HG03520 (cell line): ENCODE measurements at regions not wholly inside any gene's neighbourhood (a gene's known extent, or its start where the extent isn't known, plus 50 kb on each side); places are given as distances from the start of the nearest gene placed in this dataset.

Source experiments
- ATAC-seq: cut with Tn5 transposase; IDR thresholded peaks from one replicate; pipeline ENCODE4 v1.9.1; 2021; ENCODE audit warnings: mild to moderate bottlenecking, moderate library complexity; ENCODE audit not compliant: unreplicated experiment

DNA sequence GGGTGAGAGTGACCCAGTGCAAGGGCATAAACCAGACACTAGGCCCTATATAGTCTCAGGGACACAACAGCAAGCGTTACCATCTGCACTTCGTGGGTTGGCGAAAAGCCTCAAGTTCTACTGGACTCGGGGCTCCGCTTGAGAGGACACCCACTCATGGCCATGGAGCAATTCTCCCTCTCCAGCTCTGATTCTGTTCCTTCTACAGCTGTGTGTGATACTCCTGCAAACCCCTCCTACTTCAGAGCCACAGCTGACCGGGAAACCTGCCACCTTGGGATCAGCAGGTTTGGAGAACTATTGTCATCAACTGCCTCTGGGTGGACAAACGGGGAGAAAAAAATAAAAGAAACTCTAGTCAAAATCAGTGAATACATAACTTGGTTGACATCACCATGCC lies 306.9 kb downstream of the FGFR2 start:
- no peak for ATAC-seq

DNA sequence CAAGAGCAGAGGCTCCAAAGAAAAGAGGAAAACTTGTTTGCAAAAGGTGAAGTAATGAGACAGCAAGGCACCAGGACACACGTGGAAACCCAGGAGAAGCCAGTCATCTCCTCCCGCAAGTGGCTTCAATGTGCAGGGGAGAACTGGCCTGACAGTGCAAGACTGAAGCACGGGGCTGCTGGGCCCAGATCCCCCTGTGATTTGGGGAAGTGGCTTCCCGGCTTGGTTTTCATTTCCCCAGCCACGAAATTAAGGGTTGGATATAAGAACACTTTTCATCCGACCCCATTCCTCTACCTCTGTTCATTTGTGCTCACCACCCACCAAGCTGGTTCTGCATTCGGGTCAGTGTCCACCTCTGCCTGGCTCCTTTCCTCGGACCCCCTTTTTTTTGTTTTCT lies 306.4 kb downstream of the FGFR2 start:
- ATAC-seq: no peak

DNA sequence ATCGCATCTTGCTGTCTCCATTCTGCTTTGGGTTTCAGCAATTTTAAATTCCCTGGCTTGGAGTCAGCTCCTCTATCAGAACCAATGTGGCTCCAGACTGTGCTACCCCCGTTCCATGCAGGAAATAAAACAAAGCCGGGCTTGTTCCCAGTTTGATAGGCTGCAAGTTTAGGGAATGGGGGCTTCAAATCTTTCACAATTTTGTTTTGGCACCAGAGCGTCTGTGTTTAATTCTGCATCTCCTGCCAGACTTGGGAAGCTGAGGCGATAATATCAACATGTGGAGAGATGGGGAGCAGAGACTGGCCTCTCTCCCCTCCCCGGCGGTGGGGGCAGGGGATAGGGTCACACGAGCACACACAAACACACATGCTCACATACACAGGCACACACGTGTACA lies 305.9 kb downstream of the FGFR2 start:
- ATAC-seq: no peak

DNA sequence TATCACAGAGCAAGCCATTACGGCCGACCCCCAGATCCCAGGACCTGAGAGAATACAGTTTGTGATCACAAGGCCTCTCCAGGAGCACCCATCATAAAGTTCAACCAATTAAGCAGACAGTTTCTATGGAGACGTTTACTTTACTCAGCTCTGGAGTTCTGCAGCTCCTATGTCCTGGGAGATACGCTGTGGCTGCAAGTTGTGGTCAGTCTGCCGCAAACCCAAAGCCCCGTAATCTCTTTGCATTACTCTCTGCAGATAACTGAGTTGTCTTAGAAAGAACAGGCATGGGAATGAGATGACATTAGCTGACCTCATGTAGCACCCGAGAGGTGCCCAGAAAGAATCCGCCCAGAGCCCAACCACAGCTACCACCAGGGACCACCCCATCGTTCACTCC lies 305.1 kb downstream of the FGFR2 start:
- ATAC-seq: no peak

DNA sequence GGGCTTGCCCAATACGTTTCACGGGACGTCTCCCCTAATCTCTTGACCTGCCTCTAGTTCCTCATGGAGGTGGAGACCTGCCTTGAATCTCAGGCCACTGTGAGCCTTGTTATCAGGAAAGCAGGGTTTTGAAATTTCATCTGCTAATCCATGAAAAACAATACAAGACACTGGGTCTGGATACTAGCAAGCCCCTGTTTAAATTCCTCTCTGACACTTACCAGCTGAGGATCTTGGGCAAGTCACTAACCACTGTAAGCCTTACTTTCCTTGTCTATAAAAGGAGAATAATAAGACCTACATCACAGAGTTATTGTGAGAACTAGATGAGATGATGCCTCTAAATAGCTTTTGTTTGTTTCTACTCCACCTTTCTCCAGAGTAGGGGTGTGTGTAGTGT lies 303.6 kb downstream of the FGFR2 start:
- ATAC-seq: no peak

DNA sequence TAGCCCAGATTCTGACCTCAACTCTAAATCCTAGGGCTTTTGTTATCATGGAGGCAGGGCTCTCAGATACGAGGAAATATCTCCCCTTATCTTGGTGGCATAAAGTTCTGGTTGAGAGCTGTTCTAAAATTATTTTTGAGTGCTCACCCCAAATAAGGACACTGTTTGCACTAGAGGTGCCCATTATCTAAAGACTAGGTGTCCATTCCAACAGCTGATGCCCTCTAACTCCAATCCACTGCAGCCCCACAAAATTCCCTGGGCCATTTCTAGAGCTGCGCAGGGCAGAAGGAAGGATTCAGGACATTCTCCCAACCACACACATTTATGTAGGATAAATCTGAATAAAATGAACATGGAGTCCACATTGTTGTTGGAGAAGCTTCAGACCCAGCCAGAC lies 301.9 kb downstream of the FGFR2 start:
- no peak for ATAC-seq

DNA sequence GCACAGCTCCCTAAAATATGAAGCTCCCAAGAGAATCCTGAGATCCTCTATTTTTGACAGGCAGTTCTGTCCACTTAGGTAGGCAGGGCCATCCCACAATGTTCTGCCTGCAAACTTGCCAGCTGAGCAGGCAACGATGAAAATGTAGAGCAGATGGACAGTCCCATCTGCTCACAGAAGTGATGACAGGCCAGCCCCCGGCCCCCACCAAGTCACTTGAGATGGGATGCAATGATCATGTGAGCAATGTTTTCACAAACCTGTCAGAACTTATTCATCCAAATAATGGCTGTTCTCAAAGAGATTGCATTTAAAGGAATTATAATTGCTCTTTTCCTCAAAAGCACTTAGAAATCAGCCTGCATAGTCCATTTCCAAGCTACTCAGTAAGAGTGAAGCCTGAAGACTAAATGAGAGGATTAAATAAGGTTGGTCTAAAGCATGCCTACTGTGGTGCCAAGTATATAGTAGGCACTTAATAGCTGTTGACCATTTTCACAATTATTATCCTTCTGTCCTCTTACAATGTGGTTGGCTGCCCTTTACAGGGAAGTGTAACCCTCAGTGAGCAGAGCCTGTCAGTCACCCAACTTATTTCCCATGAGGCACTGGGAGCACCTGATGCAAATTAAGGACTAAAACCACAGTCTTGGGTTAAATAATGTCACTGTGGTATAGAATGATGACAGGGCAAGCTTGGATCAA lies 301.2 kb downstream of the FGFR2 start:
- ATAC-seq: no peak

DNA sequence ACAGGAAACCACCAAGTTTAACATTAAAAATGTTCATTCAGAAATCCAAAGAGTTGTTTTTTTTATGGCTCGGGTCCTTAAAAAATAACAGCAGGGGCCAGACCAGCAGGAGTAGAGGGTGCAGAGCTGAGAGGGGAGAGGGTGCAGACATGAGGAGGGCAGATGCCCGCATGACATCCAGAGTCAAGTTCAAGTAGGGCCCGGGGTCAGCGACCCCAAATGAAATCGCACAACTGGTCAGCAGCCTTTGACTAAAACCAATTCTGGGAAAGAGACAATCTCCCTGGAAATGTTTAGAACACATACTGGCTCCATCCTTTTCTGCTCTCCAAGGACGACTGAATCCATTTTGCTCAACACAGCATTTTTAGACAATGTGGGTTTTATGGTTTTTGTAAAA lies 297.5 kb downstream of the FGFR2 start:
- no peak for ATAC-seq

DNA sequence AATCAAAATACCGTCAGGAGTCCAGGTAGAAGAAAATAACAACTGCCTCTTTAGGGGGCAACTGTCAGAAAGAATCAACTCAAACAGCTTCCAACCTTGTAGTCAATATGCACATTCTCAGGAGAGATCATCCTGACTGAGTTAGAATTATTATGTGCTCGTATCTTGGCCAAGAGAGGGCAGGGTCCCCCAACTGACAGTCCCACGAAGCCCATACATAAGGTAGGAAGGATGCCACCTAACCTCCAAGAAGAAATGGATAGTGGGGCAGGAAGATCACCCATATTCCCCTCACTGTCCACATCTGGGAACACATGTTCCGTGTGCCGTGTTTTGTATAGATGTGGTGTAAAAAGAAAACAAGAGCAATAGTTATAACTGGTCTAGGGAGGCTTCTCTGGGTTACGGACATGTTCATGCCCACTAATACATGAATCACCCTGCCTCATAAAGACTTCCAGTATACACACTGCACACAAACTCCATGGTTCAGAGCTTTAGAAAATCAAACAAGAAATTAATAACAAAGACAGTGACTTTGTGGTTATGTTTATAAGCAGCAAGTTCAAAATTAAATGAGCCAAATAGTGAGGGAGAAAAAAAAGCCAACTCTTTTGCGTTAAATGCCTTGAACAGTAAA lies 295.6 kb downstream of the FGFR2 start:
- ATAC-seq: no peak

DNA sequence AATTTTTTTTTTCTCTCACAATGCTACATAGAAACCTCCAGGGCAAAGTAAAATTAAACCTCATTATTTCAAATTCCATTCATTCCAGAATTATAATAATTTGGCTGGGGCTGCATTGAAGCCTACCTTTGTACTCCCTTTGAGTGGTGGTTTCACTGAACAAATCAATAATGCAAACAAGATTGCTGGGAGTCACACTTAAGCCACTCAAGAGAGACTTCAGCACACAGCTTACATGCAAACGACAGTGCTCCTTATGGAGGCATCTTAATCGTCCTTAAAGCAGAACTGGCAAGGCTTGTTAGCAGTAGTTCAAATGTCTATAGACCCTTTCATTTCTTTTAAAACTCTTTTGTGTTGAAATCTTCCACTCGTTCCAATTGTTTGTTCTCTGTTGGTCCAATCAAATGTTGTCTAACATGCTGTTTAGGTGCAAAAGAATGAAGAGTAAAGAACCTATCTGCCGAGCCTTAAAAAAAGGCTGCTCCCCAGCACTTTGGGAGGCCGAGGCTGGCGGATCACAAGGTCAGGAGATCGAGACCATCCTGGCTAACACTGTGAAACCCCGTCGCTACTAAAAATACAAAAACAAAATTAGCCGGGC lies 294.9 kb downstream of the FGFR2 start:
- ATAC-seq: no peak

DNA sequence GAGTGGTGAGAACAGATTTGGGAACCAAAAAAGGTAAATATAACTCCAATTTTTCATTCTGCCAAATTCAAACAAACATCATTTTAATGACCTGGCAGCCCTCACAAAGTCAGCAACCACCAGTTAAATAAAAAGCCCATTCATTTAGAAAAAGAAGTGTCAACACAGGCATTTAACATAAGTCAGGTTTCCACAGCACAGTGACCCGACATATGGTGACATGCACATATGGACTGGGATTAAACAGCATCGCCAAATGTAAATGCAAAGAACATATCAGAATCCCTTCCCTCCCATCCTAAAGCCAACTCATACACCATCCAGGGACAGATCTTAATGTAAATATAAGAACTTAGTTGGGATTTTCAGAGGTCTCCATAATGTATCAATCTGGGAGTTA lies 293.2 kb downstream of the FGFR2 start:
- no peak for ATAC-seq

DNA sequence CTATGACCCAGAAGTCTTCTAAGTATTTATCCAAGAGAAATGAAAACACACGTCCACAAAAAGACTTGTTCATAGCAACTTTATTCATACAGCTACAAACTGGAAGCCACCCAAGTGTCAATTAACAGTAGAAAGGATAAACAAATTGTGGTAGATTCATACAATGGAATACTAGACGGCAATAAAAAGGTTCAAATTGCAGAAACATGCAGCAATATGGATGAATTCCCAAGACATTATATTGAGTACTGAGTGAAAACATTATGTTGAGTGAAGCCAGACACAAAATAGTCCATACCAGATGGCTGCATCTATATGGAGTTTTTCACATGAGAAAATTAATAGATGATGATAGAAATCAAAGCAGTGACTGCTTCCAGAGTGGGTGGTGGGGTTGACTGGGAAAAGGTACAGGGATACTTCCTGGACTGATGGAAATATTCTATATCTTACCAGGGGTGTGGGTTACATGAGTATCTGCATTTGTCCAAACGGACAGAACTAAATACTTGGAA lies 292.0 kb downstream of the FGFR2 start:
- no peak for ATAC-seq

DNA sequence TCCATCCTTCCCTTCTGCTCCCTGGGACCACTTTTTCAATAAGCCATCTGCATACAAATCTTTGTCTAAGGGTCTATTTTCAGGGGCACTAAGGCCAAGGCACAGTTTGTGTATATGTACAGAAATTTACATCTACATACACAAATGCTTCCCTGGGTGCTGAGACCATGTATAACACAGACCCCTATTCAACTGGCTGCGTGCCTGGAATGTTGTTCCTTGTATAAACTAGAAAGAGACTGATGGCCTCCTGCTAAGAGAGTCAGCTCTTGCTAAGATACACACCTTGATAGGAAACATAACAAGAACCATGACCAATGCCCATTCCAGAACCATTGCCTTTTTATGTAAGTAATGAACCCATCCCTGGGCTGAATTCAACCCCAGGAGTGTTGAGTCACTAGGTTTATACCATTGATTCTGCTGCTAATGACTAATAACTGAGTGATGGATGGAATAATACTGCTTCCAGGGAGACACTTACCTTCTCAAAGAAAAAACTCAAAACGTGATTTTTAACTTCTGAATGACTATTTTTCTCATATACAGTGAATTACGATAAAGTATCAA lies 290.7 kb downstream of the FGFR2 start:
- no peak for ATAC-seq

DNA sequence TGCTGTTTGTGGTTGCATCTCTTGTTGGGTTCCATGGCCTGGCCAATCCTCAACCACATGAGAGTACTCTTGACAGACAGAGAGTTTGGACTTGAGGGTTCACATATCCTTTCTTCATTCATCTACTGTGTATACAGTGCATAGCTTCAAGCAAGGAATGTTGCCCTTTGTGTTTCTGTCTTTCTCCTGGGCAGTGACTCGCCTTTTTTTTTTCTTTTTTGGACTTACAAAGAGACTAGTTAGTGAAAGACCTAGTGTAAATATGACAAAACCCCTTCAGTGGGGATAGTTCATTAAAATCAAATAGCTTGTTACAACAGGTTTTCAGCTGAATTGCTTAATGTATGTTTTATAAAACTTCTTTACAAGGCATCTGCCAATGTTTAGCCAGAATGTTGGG lies 290.2 kb downstream of the FGFR2 start:
- ATAC-seq: no peak

DNA sequence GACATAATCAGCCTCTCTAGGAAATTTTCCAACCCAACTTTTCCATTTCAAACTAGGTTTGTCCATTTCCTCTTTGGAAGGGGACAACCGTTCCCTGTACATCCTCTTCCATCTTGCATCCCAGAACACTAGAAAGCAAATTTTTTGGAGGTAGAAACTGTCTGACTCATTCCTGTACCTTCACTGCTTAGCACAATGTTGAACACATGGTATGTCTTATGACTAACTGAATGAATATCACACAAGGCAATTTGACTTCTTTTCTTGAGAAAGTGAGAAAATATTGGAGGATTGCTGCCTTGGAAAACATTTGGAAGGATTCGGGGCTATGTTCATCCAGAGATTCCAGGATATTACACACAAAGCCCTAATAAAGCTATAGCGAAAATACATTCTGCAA lies 289.1 kb downstream of the FGFR2 start:
- ATAC-seq: no peak

DNA sequence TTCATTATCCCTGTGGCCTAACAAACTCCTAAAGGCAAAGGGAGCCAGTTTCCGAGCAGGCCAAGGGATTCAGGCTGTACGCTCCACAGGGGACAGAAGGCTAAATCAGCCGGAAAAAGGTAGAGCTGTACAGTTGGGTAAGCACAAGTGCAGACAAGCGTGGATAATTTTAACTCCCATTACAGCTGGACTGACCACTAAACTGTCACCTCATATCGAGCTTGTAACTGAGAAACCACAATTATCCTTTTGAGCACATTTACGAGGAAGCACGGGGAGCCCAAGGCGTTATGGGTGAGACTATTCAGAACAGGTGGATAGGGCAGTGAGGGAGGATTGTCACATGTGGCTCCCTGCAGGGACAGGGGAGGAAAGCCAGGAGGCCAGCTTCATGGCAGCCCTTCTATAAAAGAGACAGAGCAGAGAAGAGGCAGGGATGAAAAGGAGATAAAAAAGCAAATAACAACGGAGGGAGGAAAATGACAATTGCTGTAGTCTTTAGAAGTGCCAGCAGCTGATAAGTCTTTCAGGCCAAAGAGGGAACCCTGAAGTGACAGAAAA lies 288.0 kb downstream of the FGFR2 start:
- no peak for ATAC-seq

DNA sequence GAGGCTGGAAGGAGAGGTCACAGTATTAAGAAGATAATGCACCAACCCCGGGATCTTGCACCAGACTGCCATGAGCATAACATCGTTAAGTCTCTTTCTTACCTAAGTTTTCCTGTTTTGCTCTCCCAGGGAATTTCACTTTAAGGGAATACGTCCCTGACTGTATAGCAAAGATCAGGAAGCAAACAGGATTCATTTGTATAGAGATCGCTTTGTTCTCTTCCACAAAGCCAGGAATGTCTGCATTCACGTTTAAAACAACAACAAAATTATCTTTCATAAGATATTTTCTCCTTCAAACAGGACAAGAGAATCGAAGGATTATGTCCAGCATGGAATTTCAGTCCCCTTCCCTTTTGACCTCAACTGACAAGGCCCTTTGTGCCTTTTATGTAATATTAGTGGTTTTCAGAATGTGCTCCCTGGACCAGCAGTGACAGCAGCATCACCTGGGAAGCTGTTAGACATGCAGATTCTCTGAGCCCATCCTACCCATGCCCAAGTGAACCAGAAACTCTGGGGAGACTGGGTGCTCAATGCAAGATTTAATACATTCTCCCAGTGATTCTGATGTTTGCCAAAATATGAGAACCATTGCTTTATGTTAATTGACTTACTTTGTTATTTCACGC lies 286.3 kb downstream of the FGFR2 start:
- ATAC-seq: no peak

DNA sequence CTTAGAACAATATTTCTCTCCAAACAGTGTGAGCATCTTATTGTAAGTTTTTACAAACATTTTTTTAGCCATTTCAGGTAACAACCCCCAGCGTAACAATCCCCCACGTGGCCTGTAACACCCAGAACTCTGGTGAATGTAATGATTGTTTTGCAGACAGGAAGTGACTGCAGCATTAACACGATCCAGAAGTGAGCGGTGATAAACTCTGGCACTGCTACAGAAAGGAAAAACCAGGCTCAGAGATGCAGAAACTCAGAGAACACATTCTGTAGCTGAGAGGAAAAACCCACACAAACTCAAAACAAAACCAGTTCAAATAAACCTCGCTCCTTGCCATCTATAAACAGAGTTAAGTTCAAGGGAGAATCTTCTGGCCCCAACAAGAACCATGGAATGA lies 285.7 kb downstream of the FGFR2 start:
- ATAC-seq: no peak

DNA sequence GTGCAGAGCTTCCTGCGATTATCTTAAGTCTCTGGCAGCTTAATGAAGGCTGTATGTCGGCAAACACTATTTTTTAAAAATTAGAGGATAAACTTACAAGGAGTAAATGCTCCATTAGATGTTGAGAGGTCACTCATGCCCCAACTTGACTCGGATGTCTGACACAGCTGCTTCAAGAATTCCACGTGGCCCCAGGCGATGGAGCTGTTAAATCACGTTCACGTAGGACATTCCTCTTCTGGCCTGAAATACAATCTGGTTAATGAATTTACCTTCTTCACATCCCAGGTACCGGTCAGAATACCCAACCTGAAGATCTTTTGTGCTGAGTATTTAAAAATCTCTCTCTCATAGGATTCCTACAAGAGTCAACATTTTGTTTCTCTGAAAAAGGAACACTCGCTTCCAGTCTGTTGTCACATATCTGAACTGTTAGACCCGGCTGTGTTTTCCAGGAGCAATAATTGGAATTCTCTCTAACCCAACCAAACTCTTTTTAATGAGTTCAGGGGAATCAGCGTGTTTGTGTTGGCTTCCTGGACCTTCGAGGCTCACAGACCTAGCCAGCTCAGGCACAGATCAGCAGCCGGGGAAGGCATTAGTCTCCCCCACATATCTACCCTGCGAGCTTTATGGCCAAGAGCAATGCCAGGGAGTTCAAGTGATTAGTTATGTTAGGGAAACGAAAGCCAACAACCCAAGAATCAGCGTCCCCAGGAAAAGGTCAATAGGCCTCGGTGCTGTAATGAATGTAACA lies 284.9 kb downstream of the FGFR2 start:
- no peak for ATAC-seq

DNA sequence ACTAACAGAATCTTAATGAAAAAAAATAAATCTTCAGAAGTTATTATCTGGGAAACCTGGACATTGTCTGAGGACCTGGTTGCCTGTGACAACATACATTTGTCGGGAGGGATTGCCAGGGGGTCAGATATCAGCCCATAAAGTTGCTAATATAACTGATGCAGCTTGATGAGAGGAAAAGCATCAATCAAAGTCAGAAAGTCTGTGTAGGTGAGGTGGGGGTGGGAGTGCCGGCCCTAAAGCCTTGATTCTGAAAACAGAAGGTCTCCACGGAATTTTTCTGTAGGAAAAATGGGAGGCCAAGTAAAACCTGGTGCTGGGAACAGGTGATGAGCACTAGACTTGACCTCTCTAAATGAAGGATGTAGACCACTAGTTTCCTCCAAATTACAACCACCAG lies 281.8 kb downstream of the FGFR2 start:
- ATAC-seq: no peak

DNA sequence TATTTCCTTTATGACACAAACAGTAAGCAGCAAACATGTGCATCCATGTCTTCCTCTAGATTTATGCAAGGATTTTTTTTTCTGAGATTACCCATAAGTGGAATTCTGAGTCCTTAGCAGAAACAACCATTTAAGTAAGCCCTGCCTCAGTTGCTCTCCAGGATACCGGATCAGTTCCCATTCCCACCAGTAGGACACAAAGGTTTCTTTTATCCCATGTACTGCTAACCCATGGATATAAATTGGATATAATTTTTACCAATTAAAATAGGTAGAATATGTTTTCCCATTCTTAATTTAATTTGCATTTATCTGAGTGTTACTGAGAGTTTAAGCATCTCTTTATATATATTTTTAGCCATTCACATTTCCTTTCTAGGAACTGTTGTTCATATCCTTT lies 280.9 kb downstream of the FGFR2 start:
- ATAC-seq: no peak
